ENCODE measurements at regions not wholly inside any gene's neighbourhood (a gene's known extent, or its start where the extent isn't known, plus 50 kb on each side); places are given as distances from the start of the nearest gene placed in this dataset.

GRCh38 chr2:167411367-167411766 lies 523.1 kb downstream of the XIRP2 start:
- Histone ChIP-seq H4K20me1 (replicated peaks in 1 of 2; ENCODE audit: control insufficient read depth in 1 of 2, insufficient read depth in 2 of 2, low read length in 2 of 2) (no peaks in the 10 kb centered on the region), H3K9ac (replicated peaks in 1 of 4; ENCODE audit: extremely low read depth in 1 of 4, low read depth in 3 of 4, low read length in 3 of 4) (no peak overlapping the region), H3K4me1 (replicated peaks in 1 of 4; ENCODE audit: control insufficient read depth in 3 of 4, insufficient read depth in 4 of 4, low read length in 3 of 4) (peaks cover 0 to 1% (median under 1%) of the 10 kb centered on the region in 4 experiments; a peak in 3 of 7 replicates), H4K8ac (ENCODE audit: extremely low read depth, insufficient read depth, low read length) (no peak overlapping the region), H4K91ac (replicated peaks; ENCODE audit: insufficient read length, low read length) (no peak overlapping the region), H3K79me1 (ENCODE audit: low read depth, low read length) (peaks cover under 1% of the 10 kb centered on the region; the same call in 1 of the 2 replicates), H3K27ac (ENCODE audit: low read depth, low read length) (no peak overlapping the region), H2BK15ac (ENCODE audit: low read length) (no peak overlapping the region), H3K23me2 (ENCODE audit: low read depth, low read length) (no peaks in the 10 kb centered on the region; the same call in 1 of the 2 replicates), H3K18ac (ENCODE audit: extremely low read depth, low read length) (no peak overlapping the region), H3K4me2 (ENCODE audit: insufficient read depth in 1 of 2, low read depth in 2 of 2, low read length in 2 of 2) (no peak overlapping the region), H3K4me3 (ENCODE audit: extremely low read depth in 1 of 4, insufficient read depth in 2 of 4, low read depth in 3 of 4, low read length in 4 of 4) (no peak overlapping the region), H4K5ac (ENCODE audit: insufficient read length, low read depth, low read length) (no peak overlapping the region), H3K9me3 (ENCODE audit: insufficient read depth in 2 of 2, low read depth in 1 of 2, low read length in 1 of 2) (peaks cover 9 to 24% of the 10 kb centered on the region in 2 experiments), H2BK12ac (ENCODE audit: low read depth, low read length) (no peak overlapping the region), H3K56ac (replicated peaks; ENCODE audit: insufficient read length, low read depth, low read length) (no peak overlapping the region), H3K14ac (ENCODE audit: insufficient read length) (no peak overlapping the region), H3K23ac (ENCODE audit: insufficient read length) (no peak overlapping the region), H2AK5ac (ENCODE audit: low read depth, low read length) (no peak overlapping the region), H3K79me2 (ENCODE audit: control insufficient read depth in 1 of 2, insufficient read depth in 2 of 2, low read length in 2 of 2) (peaks cover 0 to 55% of the 10 kb centered on the region in 2 experiments; a peak in 2 of 4 replicates), H3K27me3 (replicated peaks in 1 of 4; ENCODE audit: control insufficient read depth in 3 of 4, extremely low read depth in 1 of 4, insufficient read depth in 3 of 4, low read length in 3 of 4) (no peaks in the 10 kb centered on the region), H2BK20ac (ENCODE audit: low read length) (no peak overlapping the region), H2BK5ac (ENCODE audit: low read depth, low read length) (no peak overlapping the region), H2AFZ (ENCODE audit: low read length) (no peak overlapping the region), H3K4ac (replicated peaks; ENCODE audit: insufficient read length, low read depth, low read length) (no peak overlapping the region), H3K36me3 (ENCODE audit: control insufficient read depth in 2 of 4, insufficient read depth in 4 of 4, low read length in 3 of 4) (peaks cover 0 to 7% (median 0%) of the 10 kb centered on the region in 4 experiments; a peak in 1 of 8 replicates), H2BK120ac (replicated peaks; ENCODE audit: low read depth, low read length) (no peak overlapping the region)
- DNase-seq (ENCODE audit: low read depth in 1 of 2, low spot score in 2 of 2) (no peak), FAIRE-seq (no peak)
- TF ChIP-seq RAD21 (IDR thresholded peaks at IDR 0.05 in 1 of 2, conservative IDR thresholded peaks at IDR 0.05 in 1 of 2; ENCODE audit: low read depth in 2 of 2, low read length in 2 of 2) (peak; percentile 5 to 21; a peak in 2 of 4 replicates), SUZ12 (IDR thresholded peaks at IDR 0.05; ENCODE audit: low read length) (no peak), SAP30 (IDR thresholded peaks at IDR 0.05; ENCODE audit: insufficient read depth, insufficient replicate concordance, low read length) (no peak)
- CTCF ChIA-PET (ENCODE audit: partially characterized antibody) = interaction anchor here (1.0 to 1.2 kb wide), 3 partner anchors 10 to 147 kb away, joined by 3 to 4 read pairs (median 4); no protein-coding TSS in a partner anchor
- POLR2A ChIA-PET (ENCODE audit: partially characterized antibody) = no interaction called here
